AG08396 (cell line): ENCODE measurements at regions not wholly inside any gene's neighbourhood (a gene's known extent, or its start where the extent isn't known, plus 50 kb on each side); places are given as distances from the start of the nearest gene placed in this dataset.

ENCODE experiments used
- DNase-seq: peaks from one replicate; pipeline ENCODE4 v3.0.0; 2012; ENCODE audit warnings: low spot score, mixed read lengths

DNA sequence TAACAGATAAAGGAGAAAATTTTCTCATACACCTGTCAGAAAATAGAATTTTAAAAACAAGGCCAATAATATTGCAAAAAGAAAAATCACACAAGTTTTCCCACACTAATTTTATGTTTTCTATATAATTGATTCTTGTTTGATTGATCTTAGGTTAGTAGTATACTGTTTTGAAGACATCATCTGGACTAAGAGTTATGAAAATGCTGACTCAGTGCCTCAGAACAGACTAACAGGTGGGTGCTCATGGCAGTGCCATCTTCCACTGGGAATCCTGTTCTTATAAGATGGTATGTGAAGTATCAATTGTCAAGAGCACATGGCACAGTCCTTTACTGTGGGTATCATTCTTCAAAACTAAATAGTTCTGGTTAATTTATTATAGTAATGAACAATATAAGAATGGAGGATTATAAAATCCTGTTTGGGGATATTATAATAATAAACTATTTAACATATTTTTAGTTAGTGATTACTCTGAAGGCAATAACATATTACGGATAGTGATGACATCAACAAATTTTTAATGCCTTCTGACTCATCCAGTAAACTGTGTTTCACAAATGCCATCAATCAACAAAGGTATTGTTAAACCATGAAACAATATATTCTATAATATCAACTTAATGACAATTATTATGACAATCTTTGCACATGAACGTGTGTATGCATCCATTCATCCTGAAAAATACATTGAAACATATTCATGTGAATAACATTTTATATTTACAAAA is 384.6 kb upstream of the KHDRBS2 start:
- DNase-seq, result no peak

- no peak for DNase-seq
Observed at GRCh38 chr6:62669831-62670230, 383.8 kb upstream of the KHDRBS2 start.

DNA sequence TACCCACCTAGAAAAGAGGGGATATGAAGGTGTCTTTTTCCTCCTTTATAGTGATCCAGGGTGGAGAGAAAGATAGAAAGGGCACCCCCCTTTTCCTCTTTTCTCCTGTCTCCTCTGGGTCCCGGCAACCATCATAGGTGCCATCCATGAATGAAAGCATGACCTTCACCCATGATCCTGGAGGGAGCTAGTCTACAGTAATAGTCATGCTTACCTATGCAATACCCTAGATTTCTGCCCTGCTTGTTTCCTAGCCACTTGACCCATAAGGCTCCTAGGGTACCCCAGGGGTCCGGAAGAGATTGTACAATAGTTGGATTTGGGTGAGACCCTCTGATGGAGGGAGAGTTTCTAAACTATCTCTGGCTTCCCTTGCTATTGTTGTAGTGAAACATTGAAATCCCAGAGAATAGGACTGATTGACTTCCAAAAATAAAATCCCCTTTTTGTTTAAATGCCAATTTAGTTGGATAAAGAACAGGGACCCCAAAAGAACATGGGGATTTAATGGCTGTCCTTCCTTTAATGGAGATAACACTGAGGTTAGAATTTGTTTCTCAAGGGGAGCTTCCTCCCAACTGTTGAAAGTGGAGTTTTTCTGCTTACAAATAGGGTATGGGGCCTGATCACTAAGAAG is 366.8 kb upstream of the KHDRBS2 start:
- DNase-seq, result no peak

GRCh38 chr6:62645274-62645673 is 359.2 kb upstream of the KHDRBS2 start:
- DNase-seq, result no peak

- no peak for DNase-seq
Observed at GRCh38 chr6:62640749-62641148, 354.7 kb upstream of the KHDRBS2 start.

GRCh38 chr6:62626661-62627060 is 340.6 kb upstream of the KHDRBS2 start:
- no peak for DNase-seq

- DNase-seq, result no peak
Observed at GRCh38 chr6:62623846-62624532, 338.0 kb upstream of the KHDRBS2 start.

- DNase-seq, result no peak
Observed at GRCh38 chr6:62615366-62616015, 329.5 kb upstream of the KHDRBS2 start.

- DNase-seq, result no peak
Observed at GRCh38 chr6:62614442-62614841, 328.4 kb upstream of the KHDRBS2 start.

GRCh38 chr6:62613928-62614327 is 327.9 kb upstream of the KHDRBS2 start:
- no peak for DNase-seq

GRCh38 chr6:62612471-62612870 is 326.4 kb upstream of the KHDRBS2 start:
- DNase-seq, result no peak

DNA sequence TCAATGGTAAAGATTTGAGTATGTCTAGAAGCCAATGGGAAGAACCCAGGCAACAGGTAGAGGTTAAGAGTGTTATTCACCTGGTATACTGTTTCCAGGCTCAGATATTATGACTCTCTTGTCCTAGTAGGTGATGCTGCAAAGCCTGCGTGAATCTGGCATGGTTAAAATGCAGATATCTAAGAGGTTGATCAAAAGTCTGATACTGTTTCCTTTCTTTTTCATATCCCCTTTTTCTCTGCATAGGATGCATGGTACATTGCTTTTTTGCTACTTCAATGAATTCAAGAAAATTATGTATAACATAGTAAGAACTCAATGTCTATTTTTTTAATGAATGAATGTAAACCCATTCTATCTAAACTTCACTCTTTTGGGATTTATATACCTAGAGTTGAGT is 284.3 kb upstream of the KHDRBS2 start:
- no peak for DNase-seq

- DNase-seq, result no peak
Observed at GRCh38 chr6:62541502-62541901, 255.5 kb upstream of the KHDRBS2 start.

DNA sequence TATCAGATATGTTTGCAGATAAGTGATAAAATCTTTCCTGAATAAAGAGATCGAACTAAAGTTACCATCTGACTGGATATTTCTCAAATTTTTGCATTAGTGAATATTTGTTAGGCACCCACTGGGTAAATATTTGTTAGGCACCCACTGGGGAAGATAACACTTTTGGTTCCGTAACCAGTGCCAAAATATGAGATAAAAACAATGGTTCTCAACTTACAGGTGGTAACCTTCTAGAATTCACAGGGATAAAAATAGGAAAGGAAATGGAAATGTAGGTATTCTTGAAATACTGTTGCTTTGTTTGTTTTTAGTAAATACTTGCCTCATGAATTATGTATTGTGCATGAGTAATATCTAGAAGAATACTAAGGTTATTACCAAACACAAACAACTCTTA is 245.0 kb upstream of the KHDRBS2 start:
- no peak for DNase-seq

- no peak for DNase-seq
Observed at GRCh38 chr6:62528894-62529526, 243.0 kb upstream of the KHDRBS2 start.

GRCh38 chr6:62523630-62524029 is 237.6 kb upstream of the KHDRBS2 start:
- DNase-seq, result no peak

DNA sequence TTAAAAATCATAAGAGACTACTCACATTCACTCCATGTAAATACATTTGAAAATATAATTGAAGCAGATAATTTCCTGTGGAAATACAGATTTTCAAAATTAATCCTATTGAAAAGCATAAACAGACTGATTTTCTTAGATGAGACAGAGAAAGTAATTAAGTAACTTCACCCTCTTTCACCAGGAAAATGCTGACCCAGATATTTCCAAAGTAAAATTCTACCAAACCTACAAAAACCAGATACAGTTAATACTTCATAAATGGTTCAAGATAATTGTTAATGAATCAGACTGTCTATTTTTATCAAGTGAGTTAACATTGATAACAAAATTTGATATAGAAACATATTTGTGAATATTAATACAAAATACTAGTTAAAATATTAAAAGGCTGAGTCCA is 233.5 kb upstream of the KHDRBS2 start:
- DNase-seq, result no peak

- DNase-seq, result no peak
Observed at GRCh38 chr6:62516291-62517141, 230.5 kb upstream of the KHDRBS2 start.

DNA sequence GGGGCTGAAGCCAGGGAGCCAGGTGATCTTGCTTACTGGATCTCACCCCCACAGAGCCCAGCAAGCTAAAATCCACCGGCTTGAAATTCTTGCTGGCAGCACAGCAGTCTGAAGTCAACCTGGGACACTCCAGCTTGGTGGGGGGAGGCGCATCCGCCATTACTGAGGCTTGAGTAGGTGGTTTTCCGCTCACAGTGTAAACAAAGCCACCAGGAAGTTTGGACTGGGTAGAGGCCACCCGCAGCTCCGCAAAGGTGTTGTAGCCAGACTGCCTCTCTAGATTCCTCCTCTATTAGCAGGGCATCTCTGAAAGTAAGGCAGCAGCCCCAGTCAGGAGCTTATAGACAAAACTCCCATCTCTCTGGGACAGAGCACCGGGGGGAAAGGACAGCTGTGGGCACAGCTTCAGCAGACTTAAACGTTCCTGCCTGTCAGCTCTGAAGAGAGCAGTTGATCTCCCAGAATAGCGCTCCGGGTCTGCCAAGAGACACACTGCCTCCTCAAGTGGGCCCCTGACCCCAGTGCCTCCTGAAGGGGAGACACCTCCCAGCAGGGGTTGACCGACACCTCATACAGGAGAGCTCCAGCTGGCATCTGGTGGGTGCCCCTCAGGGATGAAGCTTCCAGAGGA is 206.3 kb upstream of the KHDRBS2 start:
- no peak for DNase-seq

GRCh38 chr6:62480544-62480943 is 194.5 kb upstream of the KHDRBS2 start:
- no peak for DNase-seq

GRCh38 chr6:62479697-62480220 is 193.7 kb upstream of the KHDRBS2 start:
- DNase-seq, result no peak
